Stomach (tissue), 4 donors: ENCODE measurements at regions not wholly inside any gene's neighbourhood (a gene's known extent, or its start where the extent isn't known, plus 50 kb on each side); places are given as distances from the start of the nearest gene placed in this dataset.

Experiments used
- POLR2A ChIP-seq, 4 donors: fragments of 450-650 bp; IDR thresholded peaks; one replicate each; pipeline ENCODE4 v1.6.1; 2016; ENCODE audit warnings: antibody characterized with exemption in 4 of 4, control low read depth in 2 of 4, mild to moderate bottlenecking in 1 of 4, moderate library complexity in 1 of 4
- POLR2AphosphoS5 ChIP-seq, 3 donors: sonication (generic); formaldehyde crosslinking; IDR thresholded peaks; one replicate each; pipeline ENCODE4 v1.6.1; 2016; ENCODE audit warnings: antibody characterized with exemption in 3 of 3
- TF ChIP-seq, protein P1 (sequence below), 7 experiments: fragments of 450-650 bp in 4 of 7; fragments of 200-600 bp in 3 of 7; sonication (generic) in 3 of 7; IDR thresholded peaks; one replicate each; pipeline ENCODE4 v1.5.1; 2016 to 2019; ENCODE audit warnings: antibody characterized with exemption in 7 of 7, control low read depth in 2 of 7, mild to moderate bottlenecking in 1 of 7

DNA sequence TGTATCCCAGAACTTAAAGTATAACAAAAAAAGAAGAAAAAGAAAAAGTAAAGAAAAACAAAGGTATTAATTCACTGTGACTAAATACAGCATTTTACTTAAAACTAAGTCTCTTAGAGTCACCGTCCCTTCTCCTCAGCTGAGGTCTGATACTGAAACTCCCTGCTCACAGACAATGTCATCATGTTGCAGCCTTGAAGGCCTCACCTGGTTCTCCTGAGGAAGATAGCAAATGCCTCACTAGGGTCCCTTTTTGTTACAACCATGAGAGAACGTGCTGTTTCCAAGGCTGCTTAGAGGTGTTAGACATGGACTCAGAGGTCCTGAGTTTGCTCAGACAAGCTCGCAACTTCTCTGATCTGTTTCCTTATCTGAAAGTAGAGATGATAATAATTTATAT, 357.2 kb downstream of the MTRR start:
- TF ChIP-seq, protein P1, sequence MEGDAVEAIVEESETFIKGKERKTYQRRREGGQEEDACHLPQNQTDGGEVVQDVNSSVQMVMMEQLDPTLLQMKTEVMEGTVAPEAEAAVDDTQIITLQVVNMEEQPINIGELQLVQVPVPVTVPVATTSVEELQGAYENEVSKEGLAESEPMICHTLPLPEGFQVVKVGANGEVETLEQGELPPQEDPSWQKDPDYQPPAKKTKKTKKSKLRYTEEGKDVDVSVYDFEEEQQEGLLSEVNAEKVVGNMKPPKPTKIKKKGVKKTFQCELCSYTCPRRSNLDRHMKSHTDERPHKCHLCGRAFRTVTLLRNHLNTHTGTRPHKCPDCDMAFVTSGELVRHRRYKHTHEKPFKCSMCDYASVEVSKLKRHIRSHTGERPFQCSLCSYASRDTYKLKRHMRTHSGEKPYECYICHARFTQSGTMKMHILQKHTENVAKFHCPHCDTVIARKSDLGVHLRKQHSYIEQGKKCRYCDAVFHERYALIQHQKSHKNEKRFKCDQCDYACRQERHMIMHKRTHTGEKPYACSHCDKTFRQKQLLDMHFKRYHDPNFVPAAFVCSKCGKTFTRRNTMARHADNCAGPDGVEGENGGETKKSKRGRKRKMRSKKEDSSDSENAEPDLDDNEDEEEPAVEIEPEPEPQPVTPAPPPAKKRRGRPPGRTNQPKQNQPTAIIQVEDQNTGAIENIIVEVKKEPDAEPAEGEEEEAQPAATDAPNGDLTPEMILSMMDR (IDR thresholded peaks at IDR 0.05) = no peak
- TF ChIP-seq POLR2AphosphoS5 (IDR thresholded peaks at IDR 0.05) = no peak
- TF ChIP-seq POLR2A (IDR thresholded peaks at IDR 0.05) = no peak
